ENCODE measurements at regions not wholly inside any gene's neighbourhood (a gene's known extent, or its start where the extent isn't known, plus 50 kb on each side); places are given as distances from the start of the nearest gene placed in this dataset.

GRCh38 chr10:47077941-47078340 lies 166.7 kb downstream of the PTPN20 start:
- DNase-seq (ENCODE audit: low read depth in 2 of 2): no peak

- DNase-seq (ENCODE audit: low read depth in 2 of 2): no peak
These were observed 167.4 kb downstream of the PTPN20 start for GRCh38 chr10:47078393-47079203.

- no peak for DNase-seq (ENCODE audit: low read depth in 2 of 2)
These were observed 168.0 kb downstream of the PTPN20 start for GRCh38 chr10:47079204-47079580.

- no peak for DNase-seq (ENCODE audit: low read depth in 2 of 2)
These were observed 170.0 kb downstream of the PTPN20 start for GRCh38 chr10:47081264-47081663.

DNA sequence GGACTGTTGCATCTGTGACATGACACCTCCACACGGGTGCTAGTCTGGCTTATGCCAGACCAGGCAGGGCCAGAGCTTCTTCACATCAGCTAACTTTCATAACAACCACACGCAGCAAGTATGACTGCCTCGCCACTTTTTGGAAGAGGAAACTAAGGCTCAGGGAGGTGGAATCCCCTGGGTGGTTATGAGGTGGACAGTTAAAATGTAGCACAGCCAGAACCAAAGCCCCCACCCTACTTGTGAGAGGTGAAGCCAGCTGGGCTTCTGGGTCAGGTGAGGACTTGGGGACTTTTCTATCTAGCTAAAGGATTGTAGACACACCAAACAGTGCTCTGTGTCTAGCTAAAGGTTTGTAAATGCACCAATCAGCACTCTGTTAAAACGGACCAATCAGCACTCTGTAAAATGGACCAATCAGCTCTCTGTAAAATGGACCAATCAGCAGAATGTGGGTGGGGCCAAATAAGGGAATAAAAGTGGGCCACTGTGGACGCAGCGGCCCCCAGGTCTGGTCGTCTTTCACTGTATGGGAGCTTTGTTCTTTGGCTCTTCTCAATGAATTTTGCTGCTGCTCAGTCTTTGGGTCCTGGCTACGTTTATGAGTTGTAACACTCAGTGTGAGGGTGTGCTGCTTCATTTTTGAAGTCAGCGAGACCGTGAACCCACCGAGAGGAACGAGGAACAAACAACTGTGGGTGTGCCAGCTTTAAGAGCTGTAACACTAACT lies 171.0 kb downstream of the PTPN20 start:
- no peak for DNase-seq (ENCODE audit: low read depth in 2 of 2)

DNA sequence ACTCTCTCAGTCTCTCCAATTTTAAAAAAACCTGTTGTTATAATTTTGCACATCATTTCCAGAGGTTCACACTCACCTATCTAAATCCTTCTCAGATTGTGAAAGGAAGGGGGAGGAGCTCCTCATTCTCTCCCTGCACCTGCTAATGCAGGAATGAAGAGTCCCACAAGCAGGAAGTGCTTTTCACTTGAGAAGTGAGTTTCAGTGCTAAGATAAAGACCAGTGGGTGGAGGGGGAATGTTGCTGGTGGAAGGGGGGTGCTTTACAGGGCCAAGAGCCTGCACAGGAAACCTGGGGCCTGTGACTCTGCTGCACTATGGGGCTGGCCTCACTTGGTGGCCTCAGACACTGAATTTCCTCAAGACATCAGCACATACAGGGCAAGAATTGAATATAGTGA lies 176.4 kb downstream of the PTPN20 start:
- no peak for DNase-seq (ENCODE audit: low read depth in 2 of 2)

DNA sequence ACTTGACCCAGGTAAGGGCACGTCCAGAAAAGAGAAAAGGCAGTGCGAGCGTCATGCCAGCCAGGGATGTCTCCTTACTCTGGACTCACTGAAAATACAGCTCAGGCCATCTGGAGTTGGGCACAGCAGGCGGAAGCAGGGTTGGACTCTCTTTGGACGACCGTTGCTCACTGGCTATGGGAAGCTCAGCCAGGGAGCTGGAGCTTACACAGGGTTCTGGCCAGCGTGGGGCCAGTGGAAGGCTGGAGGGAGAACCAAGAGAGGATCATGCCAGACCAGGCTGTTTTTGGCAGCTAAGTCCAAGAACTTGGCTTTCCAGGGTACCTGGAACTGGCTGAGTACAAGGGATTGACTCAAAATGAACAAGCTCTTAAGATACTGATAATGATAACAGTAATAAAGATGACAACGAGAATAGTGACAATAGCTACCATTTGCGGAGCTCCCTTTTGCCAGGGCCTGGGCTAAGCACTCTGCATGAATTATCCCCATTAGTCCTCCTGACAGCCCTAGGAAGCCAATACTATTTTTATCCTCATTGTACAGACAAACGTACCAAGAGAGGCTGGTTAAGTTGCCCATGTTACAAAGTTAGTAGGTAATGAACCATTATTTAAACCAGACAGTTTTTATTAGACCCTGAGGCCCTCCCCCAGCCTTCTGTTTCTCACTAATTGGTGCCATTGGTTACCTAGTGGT lies 177.6 kb downstream of the PTPN20 start:
- DNase-seq (ENCODE audit: low read depth in 2 of 2): no peak

DNA sequence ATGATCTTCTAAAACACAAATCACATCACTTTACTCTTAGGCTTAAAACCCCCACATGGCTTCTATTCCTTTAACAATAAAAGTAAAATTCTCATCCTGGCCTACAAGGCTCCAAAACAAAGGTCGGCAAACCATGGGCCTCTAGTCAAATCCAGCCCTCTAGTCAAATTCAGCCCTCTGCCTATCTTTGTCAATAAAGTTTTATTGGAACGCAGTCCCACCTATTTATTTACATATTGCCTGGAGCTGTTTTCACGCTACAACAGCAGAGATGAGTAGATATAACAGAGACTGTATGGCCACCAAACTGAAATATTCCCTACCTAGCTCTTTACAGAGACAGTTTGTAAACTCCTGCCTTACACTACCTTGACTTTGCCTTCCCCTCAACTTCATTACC lies 178.8 kb downstream of the PTPN20 start:
- no peak for DNase-seq (ENCODE audit: low read depth in 2 of 2)

DNA sequence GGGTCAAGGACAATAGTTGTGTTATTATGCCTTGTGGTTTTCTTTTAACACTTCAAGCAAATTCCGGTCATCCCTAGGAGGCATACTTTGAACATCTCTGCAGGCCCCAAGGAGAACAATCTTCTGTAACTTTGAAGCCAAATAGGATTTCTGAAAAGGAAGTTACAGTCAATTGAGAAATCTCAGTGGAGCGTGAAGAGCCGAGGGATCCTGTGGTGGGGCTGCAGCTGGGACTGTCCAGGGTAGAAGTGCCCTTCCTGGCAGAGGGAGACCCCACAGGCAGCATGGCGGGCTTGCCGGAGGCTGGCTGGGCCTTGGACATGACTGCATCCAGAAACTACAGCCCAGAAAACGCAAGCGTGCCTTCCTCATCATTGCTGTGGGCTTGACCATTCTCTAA lies 179.7 kb downstream of the PTPN20 start:
- DNase-seq (ENCODE audit: low read depth in 2 of 2): no peak

GRCh38 chr10:47091421-47091820 lies 180.2 kb downstream of the PTPN20 start:
- no peak for DNase-seq (ENCODE audit: low read depth in 2 of 2)

- no peak for DNase-seq (ENCODE audit: low read depth in 2 of 2)
These were observed 181.1 kb downstream of the PTPN20 start for GRCh38 chr10:47092376-47092775.

- no peak for DNase-seq (ENCODE audit: low read depth in 2 of 2)
These were observed 181.6 kb downstream of the PTPN20 start for GRCh38 chr10:47092831-47093230.

DNA sequence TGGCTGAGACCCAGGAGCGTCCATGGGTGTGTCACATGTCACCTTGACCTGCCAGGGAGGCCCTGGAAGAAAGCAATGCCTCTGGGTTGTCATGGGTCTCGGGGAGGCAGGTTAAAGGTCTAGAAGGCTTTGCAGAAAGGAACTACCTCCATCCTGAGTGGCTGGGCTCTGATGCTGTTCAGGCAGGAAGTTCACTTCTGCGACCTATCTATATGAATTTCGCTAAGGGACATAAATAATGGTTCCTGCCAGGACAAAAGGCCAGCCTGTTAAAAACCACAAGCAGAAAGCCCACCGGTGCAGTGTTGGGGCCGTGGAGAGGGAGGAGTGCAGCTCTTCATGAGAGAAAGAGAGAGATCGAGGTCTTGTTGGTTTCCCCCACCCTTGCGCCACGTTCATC lies 182.9 kb downstream of the PTPN20 start:
- DNase-seq (ENCODE audit: low read depth in 2 of 2): no peak

- DNase-seq (ENCODE audit: low read depth in 2 of 2): no peak
These were observed 183.4 kb downstream of the PTPN20 start for GRCh38 chr10:47094636-47095035.

- no peak for DNase-seq (ENCODE audit: low read depth in 2 of 2)
These were observed 184.0 kb downstream of the PTPN20 start for GRCh38 chr10:47095211-47095610.

DNA sequence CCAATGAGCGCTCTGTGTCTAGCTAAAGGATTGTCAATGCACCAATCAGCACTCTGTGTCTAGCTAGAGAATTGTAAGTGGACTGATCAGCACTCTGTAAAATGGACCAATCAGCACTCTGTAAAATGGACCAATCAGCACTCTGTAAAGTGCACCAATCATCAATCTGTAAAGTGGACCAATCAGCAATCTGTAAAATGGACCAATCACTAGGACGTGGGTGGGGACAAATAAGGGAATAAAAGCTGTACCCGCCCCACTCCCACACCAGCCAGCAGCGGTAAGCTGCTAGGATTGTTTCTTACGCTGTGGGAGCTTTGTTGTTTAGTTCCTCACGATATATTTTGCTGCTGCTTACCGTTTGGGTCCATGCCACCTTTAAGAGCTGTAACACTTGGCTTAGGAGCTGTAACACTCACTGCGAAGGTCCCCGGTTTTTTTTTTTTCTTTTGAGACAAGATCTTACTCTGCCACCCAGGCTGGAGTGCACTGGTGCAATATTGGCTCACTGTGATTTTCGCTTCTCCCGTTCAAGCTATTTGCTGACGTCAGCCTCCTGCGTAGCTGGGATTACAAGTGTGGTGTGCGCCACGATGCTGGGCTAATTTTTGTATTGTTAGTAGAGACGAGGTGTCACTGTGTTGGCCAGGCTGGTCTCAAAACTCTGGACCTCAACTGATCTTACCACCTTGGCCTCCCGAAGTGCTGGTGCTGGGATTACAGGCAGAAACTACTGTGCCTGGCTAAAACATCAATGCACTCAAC lies 184.8 kb downstream of the PTPN20 start:
- DNase-seq (ENCODE audit: low read depth in 2 of 2): no peak

GRCh38 chr10:47098238-47098637 lies 187.0 kb downstream of the PTPN20 start:
- DNase-seq (ENCODE audit: low read depth in 2 of 2): no peak

GRCh38 chr10:47098964-47099363 lies 187.7 kb downstream of the PTPN20 start:
- DNase-seq (ENCODE audit: low read depth in 2 of 2): no peak

DNA sequence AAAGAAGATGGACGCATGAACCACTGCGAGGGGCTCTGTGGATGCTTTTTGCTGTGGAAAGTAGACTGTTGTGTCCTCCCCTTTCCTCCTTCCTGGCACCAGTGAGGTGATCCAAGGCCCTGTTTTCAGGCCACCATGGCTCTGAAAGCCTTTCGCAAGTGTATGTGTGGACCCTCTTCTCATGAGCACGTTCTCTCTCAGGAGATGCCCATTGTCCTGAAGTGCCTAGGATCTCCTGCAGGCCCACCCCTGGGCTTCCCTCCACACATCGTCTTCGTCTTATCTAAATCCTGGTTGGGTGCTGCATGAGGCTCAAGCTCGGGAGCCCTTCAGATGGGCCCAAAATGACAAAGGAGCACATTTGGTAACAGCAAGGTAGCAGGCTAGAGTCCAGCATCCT lies 188.2 kb downstream of the PTPN20 start:
- no peak for DNase-seq (ENCODE audit: low read depth in 2 of 2)

DNA sequence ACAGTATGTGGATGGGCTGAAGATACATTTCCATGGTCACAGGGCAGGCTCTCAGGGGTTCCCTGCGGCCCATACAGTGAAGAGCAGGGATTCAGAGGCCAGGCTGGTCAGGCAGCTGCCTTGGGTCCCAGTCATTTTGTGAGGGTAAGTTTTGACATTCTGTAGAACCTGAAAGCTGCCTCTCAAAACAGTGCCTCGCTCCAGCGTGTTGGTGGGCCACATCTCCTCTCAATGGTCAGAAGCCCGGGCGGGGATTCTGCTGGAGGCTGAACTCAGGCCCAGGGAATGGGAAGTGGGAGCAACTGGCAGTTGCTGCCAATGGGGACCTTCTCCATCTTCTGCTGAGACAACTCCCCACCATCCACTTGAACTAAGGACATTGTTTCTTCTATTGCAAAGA lies 190.0 kb downstream of the PTPN20 start:
- DNase-seq (ENCODE audit: low read depth in 2 of 2): no peak

DNA sequence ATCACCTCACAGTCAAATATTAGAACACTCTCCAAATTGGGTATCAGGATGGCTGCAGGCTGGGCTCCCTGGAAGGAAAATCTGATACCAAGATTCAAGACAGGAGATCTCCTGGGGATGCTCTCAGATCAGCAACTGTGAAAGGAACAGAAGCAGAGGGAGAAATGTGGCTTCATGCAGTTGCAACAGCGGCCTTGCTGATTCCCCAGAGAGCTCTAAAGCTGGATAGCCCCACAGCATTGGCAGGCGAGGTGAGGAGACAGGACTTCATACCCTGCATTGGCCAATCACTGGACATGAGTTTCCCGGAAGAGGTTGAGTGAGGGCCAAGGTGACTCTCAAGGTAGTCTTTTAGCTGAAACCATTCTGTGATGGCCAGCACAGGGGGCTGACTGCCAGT lies 190.6 kb downstream of the PTPN20 start:
- DNase-seq (ENCODE audit: low read depth in 2 of 2): no peak

GRCh38 chr10:47104151-47104605 lies 192.9 kb downstream of the PTPN20 start:
- DNase-seq (ENCODE audit: low read depth in 2 of 2): no peak
